ENCODE measurements at regions not wholly inside any gene's neighbourhood (a gene's known extent, or its start where the extent isn't known, plus 50 kb on each side); places are given as distances from the start of the nearest gene placed in this dataset.

GRCh38 chr6:98695091-98695801 lies 139.1 kb upstream of the POU3F2 start:
- Histone ChIP-seq H3K4me3 (no peak overlapping the region), H3K27ac (no peak overlapping the region)

- H3K27ac ChIP-seq = no peak overlapping the region
- no peak overlapping the region for H3K4me3 ChIP-seq
Measured at GRCh38 chr6:98711380-98711779, 123.0 kb upstream of the POU3F2 start.

- Histone ChIP-seq H3K4me3 (no peak overlapping the region), H3K27ac (no peak overlapping the region)
Measured at GRCh38 chr6:98716341-98716740, 118.0 kb upstream of the POU3F2 start.

GRCh38 chr6:98717322-98717877 lies 117.0 kb upstream of the POU3F2 start:
- Histone ChIP-seq H3K4me3 (no peak overlapping the region), H3K27ac (no peak overlapping the region)

- Histone ChIP-seq H3K27ac (no peak overlapping the region), H3K4me3 (no peak overlapping the region)
Measured at GRCh38 chr6:98717988-98718387, 116.4 kb upstream of the POU3F2 start.

- no peak overlapping the region for H3K4me3 ChIP-seq
- H3K27ac ChIP-seq = no peak overlapping the region
Measured at GRCh38 chr6:98724537-98724936, 109.8 kb upstream of the POU3F2 start.

- Histone ChIP-seq H3K27ac (no peak overlapping the region), H3K4me3 (no peak overlapping the region)
Measured at GRCh38 chr6:98747273-98747672, 87.1 kb upstream of the POU3F2 start.

- Histone ChIP-seq H3K27ac (no peak overlapping the region), H3K4me3 (no peak overlapping the region)
Measured at GRCh38 chr6:98747960-98748359, 86.4 kb upstream of the POU3F2 start.

- Histone ChIP-seq H3K27ac (no peak overlapping the region), H3K4me3 (no peak overlapping the region)
Measured at GRCh38 chr6:98759459-98759858, 74.9 kb upstream of the POU3F2 start.

GRCh38 chr6:98764373-98764911 lies 69.9 kb upstream of the POU3F2 start:
- Histone ChIP-seq H3K4me3 (no peak overlapping the region), H3K27ac (no peak overlapping the region)

GRCh38 chr6:98769546-98769945 lies 64.8 kb upstream of the POU3F2 start:
- H3K27ac ChIP-seq = no peak overlapping the region
- no peak overlapping the region for H3K4me3 ChIP-seq

- no peak overlapping the region for H3K27ac ChIP-seq
- H3K4me3 ChIP-seq = no peak overlapping the region
Measured at GRCh38 chr6:98775205-98775604, 59.2 kb upstream of the POU3F2 start.

- Histone ChIP-seq H3K27ac (no peak overlapping the region), H3K4me3 (no peak overlapping the region)
Measured at GRCh38 chr6:98777762-98778161, 56.6 kb upstream of the POU3F2 start.

GRCh38 chr6:98779618-98780017 lies 54.8 kb upstream of the POU3F2 start:
- Histone ChIP-seq H3K27ac (no peak overlapping the region), H3K4me3 (no peak overlapping the region)

GRCh38 chr6:98782772-98783171 lies 51.6 kb upstream of the POU3F2 start:
- Histone ChIP-seq H3K4me3 (no peak overlapping the region), H3K27ac (no peak overlapping the region)

- no peak overlapping the region for H3K27ac ChIP-seq
- H3K4me3 ChIP-seq = no peak overlapping the region
Measured at GRCh38 chr6:98783578-98783977, 50.8 kb upstream of the POU3F2 start.
